ENCODE measurements at regions not wholly inside any gene's neighbourhood (a gene's known extent, or its start where the extent isn't known, plus 50 kb on each side); places are given as distances from the start of the nearest gene placed in this dataset.

DNA sequence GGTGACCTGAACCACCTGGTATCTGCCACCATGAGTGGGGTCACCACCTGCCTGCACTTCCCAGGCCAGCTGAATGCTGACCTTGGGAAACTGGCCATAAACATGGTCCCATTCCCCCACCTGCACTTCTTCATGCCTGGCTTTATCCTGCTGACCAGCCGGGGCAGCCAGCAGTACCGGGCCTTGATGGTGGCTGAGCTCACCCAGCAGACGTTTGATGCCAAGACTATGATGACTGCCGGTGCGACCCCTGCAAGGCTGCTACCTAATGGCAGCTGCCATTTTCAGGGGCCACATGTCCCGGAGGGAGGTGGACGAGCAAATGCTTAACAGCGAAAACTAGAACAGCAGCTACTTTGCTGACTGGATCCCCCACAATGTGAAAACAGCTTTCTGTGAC, 67.5 kb upstream of the FAM241A start:
- H3K4ac ChIP-seq (ENCODE audit: low read depth, low read length): no peak overlapping the region
- H3K23ac ChIP-seq (ENCODE audit: low read depth, low read length): no peak overlapping the region
- H3K18ac ChIP-seq (ENCODE audit: low read depth, low read length): no peak overlapping the region
- H2BK15ac ChIP-seq (ENCODE audit: low read depth, low read length): no peak overlapping the region
- H3K4me3 ChIP-seq (ENCODE audit: insufficient read depth, low read depth, low read length): no peak overlapping the region
- no peak for ATAC-seq (ENCODE audit: low read depth)
- H3K27ac ChIP-seq (ENCODE audit: insufficient read depth, low read length): no peak overlapping the region
- CTCF ChIA-PET: no interaction called here
- H3K9me1 ChIP-seq (ENCODE audit: insufficient read depth, low read length): 0 out of 2 replicates have a peak, but pooled peaks cover 3% of the 10 kb centered on the region
- H3K4me1 ChIP-seq (ENCODE audit: control insufficient read depth, insufficient read depth, low read length): no peaks in the 10 kb centered on the region
- no peaks in the 10 kb centered on the region for H3K27me3 ChIP-seq (ENCODE audit: control insufficient read depth, insufficient read depth, low read length)
- intact Hi-C loops (cut with micrococcal nuclease): no loop called here
- no peak overlapping the region for H2BK120ac ChIP-seq (ENCODE audit: low read depth, low read length)
- H3K79me1 ChIP-seq (ENCODE audit: low read depth in 1 of 2, low read length in 2 of 2): no peaks in the 10 kb centered on the region
- no peak overlapping the region for H4K5ac ChIP-seq (ENCODE audit: low read depth, low read length)
- H4K20me1 ChIP-seq (ENCODE audit: insufficient read depth, low read length): no peaks in the 10 kb centered on the region
- H3K36me3 ChIP-seq (ENCODE audit: control insufficient read depth, insufficient read depth, low read length): no peaks in the 10 kb centered on the region
- H4K91ac ChIP-seq (ENCODE audit: insufficient read depth, low read depth, low read length): no peak overlapping the region
- H2AK5ac ChIP-seq (ENCODE audit: low read depth, low read length): no peak overlapping the region
- 0 out of 2 replicates have a peak, but pooled peaks cover 2% of the 10 kb centered on the region for H3K9me3 ChIP-seq (ENCODE audit: control insufficient read depth, insufficient read depth, low read length)
- no peak overlapping the region for H4K8ac ChIP-seq (ENCODE audit: low read depth in 2 of 2, low read length in 2 of 2)
- H3K56ac ChIP-seq (ENCODE audit: extremely low read depth, insufficient read depth, low read length): no peak overlapping the region
- H3K14ac ChIP-seq (replicated peaks; ENCODE audit: low read depth, low read length): no peak overlapping the region
- in situ Hi-C loops (cut with MboI; ENCODE audit: low sequenced_read_pairs): no loop called here
- no peak for DNase-seq
- H2BK5ac ChIP-seq (ENCODE audit: low read depth, low read length, poor library complexity, severe bottlenecking): no peak overlapping the region
- TF ChIP-seq RFX5 (IDR thresholded peaks at IDR 0.05; ENCODE audit: low read depth, low read length): no peak
- no peak for TF ChIP-seq SMC3 (IDR thresholded peaks at IDR 0.05; ENCODE audit: low read depth, low read length)
- no peak for TF ChIP-seq MAZ (IDR thresholded peaks at IDR 0.05; ENCODE audit: borderline replicate concordance, low read depth, low read length)
- TF ChIP-seq, protein P1, sequence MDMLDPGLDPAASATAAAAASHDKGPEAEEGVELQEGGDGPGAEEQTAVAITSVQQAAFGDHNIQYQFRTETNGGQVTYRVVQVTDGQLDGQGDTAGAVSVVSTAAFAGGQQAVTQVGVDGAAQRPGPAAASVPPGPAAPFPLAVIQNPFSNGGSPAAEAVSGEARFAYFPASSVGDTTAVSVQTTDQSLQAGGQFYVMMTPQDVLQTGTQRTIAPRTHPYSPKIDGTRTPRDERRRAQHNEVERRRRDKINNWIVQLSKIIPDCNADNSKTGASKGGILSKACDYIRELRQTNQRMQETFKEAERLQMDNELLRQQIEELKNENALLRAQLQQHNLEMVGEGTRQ (IDR thresholded peaks at IDR 0.05; ENCODE audit: low read depth, low read length): no peak
- no peak for TF ChIP-seq FOS (IDR thresholded peaks at IDR 0.05; ENCODE audit: low read depth, low read length)
- no peak for TF ChIP-seq MAFK (IDR thresholded peaks at IDR 0.05; ENCODE audit: low read depth, low read length)
- TF ChIP-seq, protein P2, sequence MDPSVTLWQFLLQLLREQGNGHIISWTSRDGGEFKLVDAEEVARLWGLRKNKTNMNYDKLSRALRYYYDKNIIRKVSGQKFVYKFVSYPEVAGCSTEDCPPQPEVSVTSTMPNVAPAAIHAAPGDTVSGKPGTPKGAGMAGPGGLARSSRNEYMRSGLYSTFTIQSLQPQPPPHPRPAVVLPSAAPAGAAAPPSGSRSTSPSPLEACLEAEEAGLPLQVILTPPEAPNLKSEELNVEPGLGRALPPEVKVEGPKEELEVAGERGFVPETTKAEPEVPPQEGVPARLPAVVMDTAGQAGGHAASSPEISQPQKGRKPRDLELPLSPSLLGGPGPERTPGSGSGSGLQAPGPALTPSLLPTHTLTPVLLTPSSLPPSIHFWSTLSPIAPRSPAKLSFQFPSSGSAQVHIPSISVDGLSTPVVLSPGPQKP (IDR thresholded peaks at IDR 0.05; ENCODE audit: borderline replicate concordance, low read depth, low read length): no peak
- no peak for TF ChIP-seq BHLHE40 (IDR thresholded peaks at IDR 0.05; ENCODE audit: low read depth, low read length)
- no peak for TF ChIP-seq RAD21 (IDR thresholded peaks at IDR 0.05; ENCODE audit: low read length)
- TF ChIP-seq RCOR1 (IDR thresholded peaks at IDR 0.05; ENCODE audit: insufficient replicate concordance, low read length): no peak
- no peak for TF ChIP-seq CHD1 (IDR thresholded peaks at IDR 0.05; ENCODE audit: low read depth, low read length)
- no peak for TF ChIP-seq POLR2A (IDR thresholded peaks at IDR 0.05; ENCODE audit: low read depth, low read length)
- TF ChIP-seq MXI1 (IDR thresholded peaks at IDR 0.05; ENCODE audit: borderline replicate concordance, low read depth, low read length): no peak
- TF ChIP-seq, protein P3, sequence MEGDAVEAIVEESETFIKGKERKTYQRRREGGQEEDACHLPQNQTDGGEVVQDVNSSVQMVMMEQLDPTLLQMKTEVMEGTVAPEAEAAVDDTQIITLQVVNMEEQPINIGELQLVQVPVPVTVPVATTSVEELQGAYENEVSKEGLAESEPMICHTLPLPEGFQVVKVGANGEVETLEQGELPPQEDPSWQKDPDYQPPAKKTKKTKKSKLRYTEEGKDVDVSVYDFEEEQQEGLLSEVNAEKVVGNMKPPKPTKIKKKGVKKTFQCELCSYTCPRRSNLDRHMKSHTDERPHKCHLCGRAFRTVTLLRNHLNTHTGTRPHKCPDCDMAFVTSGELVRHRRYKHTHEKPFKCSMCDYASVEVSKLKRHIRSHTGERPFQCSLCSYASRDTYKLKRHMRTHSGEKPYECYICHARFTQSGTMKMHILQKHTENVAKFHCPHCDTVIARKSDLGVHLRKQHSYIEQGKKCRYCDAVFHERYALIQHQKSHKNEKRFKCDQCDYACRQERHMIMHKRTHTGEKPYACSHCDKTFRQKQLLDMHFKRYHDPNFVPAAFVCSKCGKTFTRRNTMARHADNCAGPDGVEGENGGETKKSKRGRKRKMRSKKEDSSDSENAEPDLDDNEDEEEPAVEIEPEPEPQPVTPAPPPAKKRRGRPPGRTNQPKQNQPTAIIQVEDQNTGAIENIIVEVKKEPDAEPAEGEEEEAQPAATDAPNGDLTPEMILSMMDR (conservative IDR thresholded peaks at IDR 0.05; ENCODE audit: low read depth, low read length): no peak
- no peak for TF ChIP-seq CEBPB (IDR thresholded peaks at IDR 0.05; ENCODE audit: low read depth, low read length)
- TF ChIP-seq NFE2L2 (IDR thresholded peaks at IDR 0.05; ENCODE audit: low read depth, low read length): no peak
- H3K4me2 ChIP-seq (ENCODE audit: low read depth, low read length): no peak overlapping the region
- no peak overlapping the region for H2BK20ac ChIP-seq (ENCODE audit: low read depth, low read length)
- H2AK9ac ChIP-seq (replicated peaks; ENCODE audit: low read depth, low read length, poor library complexity): no peak overlapping the region
- H2AFZ ChIP-seq (replicated peaks; ENCODE audit: low read length, poor library complexity): no peak overlapping the region
- H3K9ac ChIP-seq (ENCODE audit: low read depth, low read length): no peak overlapping the region
- WGBS, 2 experiments (ENCODE audit: extremely low coverage in 2 of 2, insufficient read length in 1 of 2): 100% methylated on average over 2 of the region's 8 CpGs; no CpG with 5 or more reads in 1 of the 2 experiments
- POLR2A ChIA-PET (ENCODE audit: unreplicated experiment): no interaction called here
- dilution Hi-C loops (cut with HindIII; ENCODE audit: low sequenced_read_pairs, unreplicated experiment): no loop called here
- BruUV-seq (replicated peaks): no TSS peak

Measured in IMR-90 (cell line).